Peyer's patch (tissue), 4 donors: ENCODE measurements at regions not wholly inside any gene's neighbourhood (a gene's known extent, or its start where the extent isn't known, plus 50 kb on each side); places are given as distances from the start of the nearest gene placed in this dataset.

ENCODE experiments used
- DNase-seq, 3 donors: peaks; one replicate each; pipeline ENCODE4 v3.0.0-alpha.2; 2017 to 2019
- H3K27ac ChIP-seq, 4 donors: fragments of 200-600 bp; sonication (generic); one replicate each; pipeline ENCODE4 v1.5.1; 2016 to 2019
- H3K27me3 ChIP-seq, 2 donors: fragments of 200-600 bp; sonication (generic); one replicate each; pipeline ENCODE4 v1.5.1; 2019
- H3K36me3 ChIP-seq, 3 donors: fragments of 200-600 bp; sonication (generic); one replicate each; pipeline ENCODE4 v1.5.1; 2016 to 2019
- H3K4me1 ChIP-seq, 4 donors: fragments of 200-600 bp; sonication (generic); one replicate each; pipeline ENCODE4 v1.5.1; 2016 to 2019
- H3K4me3 ChIP-seq, 4 donors: fragments of 200-600 bp; sonication (generic); 1 replicate in 3 of 4; 2 replicates in 1 of 4; pipeline ENCODE4 v1.5.1; 2016 to 2019; ENCODE audit warnings: mild to moderate bottlenecking in 1 of 4
- H3K9me3 ChIP-seq, 4 donors: fragments of 200-600 bp; sonication (generic); one replicate each; pipeline ENCODE4 v1.5.1; 2016 to 2019; ENCODE audit warnings: mild to moderate bottlenecking in 1 of 4
- CTCF ChIP-seq, 6 experiments: fragments of 450-650 bp in 4 of 6; fragments of 200-600 bp in 2 of 6; sonication (generic) in 1 of 6; IDR thresholded peaks; one replicate each; pipeline ENCODE4 v1.5.1; 2017 to 2019; ENCODE audit warnings: antibody characterized with exemption in 6 of 6, mild to moderate bottlenecking in 3 of 6, moderate library complexity in 1 of 6
- POLR2A ChIP-seq, 2 donors: fragments of 450-650 bp; IDR thresholded peaks; one replicate each; pipeline ENCODE4 v1.5.1; 2017; ENCODE audit warnings: antibody characterized with exemption in 2 of 2, mild to moderate bottlenecking in 2 of 2, moderate library complexity in 2 of 2

GRCh38 chr14:104510794-104511611 is 68.6 kb upstream of the C14orf180 start:
- Histone ChIP-seq H3K4me1 (no peaks in the 10 kb centered on the region), H3K9me3 (peaks cover 0 to 7% (median 0%) of the 10 kb centered on the region in 4 donors), H3K4me3 (no peak overlapping the region), H3K36me3 (no peaks in the 10 kb centered on the region), H3K27me3 (no peaks in the 10 kb centered on the region), H3K27ac (no peak overlapping the region)
- TF ChIP-seq POLR2A (IDR thresholded peaks at IDR 0.05) (no peak), CTCF (IDR thresholded peaks at IDR 0.05) (no peak)
- DNase-seq = no peak

- Histone ChIP-seq H3K4me3 (no peak overlapping the region), H3K9me3 (peaks cover 0 to 9% (median 0%) of the 10 kb centered on the region in 4 donors), H3K36me3 (no peaks in the 10 kb centered on the region), H3K27me3 (no peaks in the 10 kb centered on the region), H3K4me1 (no peaks in the 10 kb centered on the region), H3K27ac (no peak overlapping the region)
- TF ChIP-seq POLR2A (IDR thresholded peaks at IDR 0.05) (no peak), CTCF (IDR thresholded peaks at IDR 0.05) (no peak)
- DNase-seq = no peak
Observed at GRCh38 chr14:104512061-104512460, 67.5 kb upstream of the C14orf180 start.

GRCh38 chr14:104512771-104513640 is 66.6 kb upstream of the C14orf180 start:
- no peaks in the 10 kb centered on the region for H3K4me1 ChIP-seq
- no peak overlapping the region for H3K27ac ChIP-seq
- no peak for DNase-seq
- peaks cover 0 to 6% (median 0%) of the 10 kb centered on the region in 4 donors for H3K9me3 ChIP-seq
- TF ChIP-seq CTCF (IDR thresholded peaks at IDR 0.05) = no peak
- H3K36me3 ChIP-seq = no peaks in the 10 kb centered on the region
- no peak overlapping the region for H3K4me3 ChIP-seq
- no peaks in the 10 kb centered on the region for H3K27me3 ChIP-seq

GRCh38 chr14:104513641-104514046 is 65.9 kb upstream of the C14orf180 start:
- no peak overlapping the region for H3K27ac ChIP-seq
- no peak overlapping the region for H3K4me3 ChIP-seq
- no peaks in the 10 kb centered on the region for H3K27me3 ChIP-seq
- TF ChIP-seq POLR2A (IDR thresholded peaks at IDR 0.05) (no peak), CTCF (IDR thresholded peaks at IDR 0.05) (no peak)
- DNase-seq = no peak
- H3K4me1 ChIP-seq = no peaks in the 10 kb centered on the region
- peaks cover 0 to 4% (median 0%) of the 10 kb centered on the region in 4 donors for H3K9me3 ChIP-seq
- no peaks in the 10 kb centered on the region for H3K36me3 ChIP-seq

- Histone ChIP-seq H3K36me3 (no peaks in the 10 kb centered on the region), H3K4me1 (no peaks in the 10 kb centered on the region), H3K4me3 (no peak overlapping the region), H3K27ac (no peak overlapping the region), H3K9me3 (peaks cover 0 to 4% (median 0%) of the 10 kb centered on the region in 4 donors), H3K27me3 (no peaks in the 10 kb centered on the region)
- no peak for DNase-seq
- TF ChIP-seq CTCF (IDR thresholded peaks at IDR 0.05) (no peak), POLR2A (IDR thresholded peaks at IDR 0.05) (no peak)
Observed at GRCh38 chr14:104514156-104514848, 65.3 kb upstream of the C14orf180 start.
